Urothelium cell line (cell line): ENCODE measurements at regions not wholly inside any gene's neighbourhood (a gene's known extent, or its start where the extent isn't known, plus 50 kb on each side); places are given as distances from the start of the nearest gene placed in this dataset.
"Not testable (repeated sequence)": the region's sequence is repeated elsewhere in the genome, so short reads cannot be mapped to it uniquely, and the experiment has no call there.

Experiments used
- DNase-seq: peaks from one replicate; pipeline ENCODE4 v3.0.0; 2011; ENCODE audit warnings: low spot score, mixed read lengths
- FAIRE-seq: peaks from 2 replicates; lab custom pipeline; 2011; peaks lifted over from hg19 to GRCh38; lab: Jason Lieb, UNC

DNA sequence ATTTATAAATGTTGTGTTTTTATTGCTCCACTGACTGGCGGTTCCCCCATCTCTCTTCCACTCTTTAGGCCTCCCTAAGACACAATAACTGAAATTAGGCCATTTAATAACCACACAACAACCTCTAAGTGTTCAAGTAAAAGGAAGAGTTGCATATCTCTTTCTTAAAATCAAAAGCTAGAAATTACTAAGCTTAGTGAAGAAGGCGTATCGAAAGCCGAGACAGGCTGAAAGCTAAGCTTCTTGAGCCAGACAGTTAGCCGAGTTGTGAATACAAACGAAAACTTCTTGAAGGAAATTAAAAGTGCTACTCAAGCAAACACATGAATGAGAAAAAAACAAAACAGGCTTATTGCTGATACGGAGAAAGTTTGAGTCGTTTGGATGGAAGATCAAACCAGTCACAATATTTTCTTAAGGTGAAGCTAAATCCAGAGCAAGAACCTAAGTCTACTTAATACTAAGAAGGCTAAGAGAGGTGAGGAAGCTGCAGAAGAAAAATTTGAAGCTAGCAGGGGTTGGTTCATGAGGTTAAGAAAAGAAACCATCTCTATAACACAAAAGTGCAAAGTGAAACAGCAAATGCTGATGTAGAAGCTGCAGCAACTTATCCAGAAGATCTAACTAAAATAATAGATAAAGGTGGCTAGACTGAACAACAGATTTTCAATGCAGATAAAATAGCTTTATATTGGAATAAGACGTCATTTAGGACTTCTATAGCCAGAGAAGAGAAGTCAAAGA is 194.0 kb upstream of the TTC29 start:
- FAIRE-seq = no peak

DNA sequence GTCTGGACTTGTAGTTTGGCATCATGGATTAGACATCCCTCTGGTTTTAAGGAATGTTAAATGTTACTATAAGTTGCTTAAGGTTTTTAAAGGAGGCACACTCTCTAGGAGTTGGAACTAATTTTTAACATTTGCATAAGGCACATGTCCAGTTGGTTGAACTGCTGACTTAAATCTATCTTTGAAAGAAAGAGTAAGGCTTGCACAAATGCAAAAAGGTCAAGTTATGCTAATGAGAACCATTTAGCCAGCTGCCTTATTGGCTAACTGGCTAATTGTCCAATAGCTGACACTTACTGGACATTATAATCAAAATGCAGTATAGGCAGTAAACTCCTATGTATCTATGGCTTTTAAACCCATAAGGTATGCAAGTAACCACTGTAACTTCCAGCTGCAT is 206.1 kb upstream of the TTC29 start:
- FAIRE-seq = no peak
- no peak for DNase-seq

More for the DNA sequence above, 194.0 kb upstream of the TTC29 start:
- no peak for DNase-seq

GRCh38 chr4:147157860-147158701 is 212.4 kb upstream of the TTC29 start:
- FAIRE-seq (no peak), DNase-seq (peak; percentile 25)

DNA sequence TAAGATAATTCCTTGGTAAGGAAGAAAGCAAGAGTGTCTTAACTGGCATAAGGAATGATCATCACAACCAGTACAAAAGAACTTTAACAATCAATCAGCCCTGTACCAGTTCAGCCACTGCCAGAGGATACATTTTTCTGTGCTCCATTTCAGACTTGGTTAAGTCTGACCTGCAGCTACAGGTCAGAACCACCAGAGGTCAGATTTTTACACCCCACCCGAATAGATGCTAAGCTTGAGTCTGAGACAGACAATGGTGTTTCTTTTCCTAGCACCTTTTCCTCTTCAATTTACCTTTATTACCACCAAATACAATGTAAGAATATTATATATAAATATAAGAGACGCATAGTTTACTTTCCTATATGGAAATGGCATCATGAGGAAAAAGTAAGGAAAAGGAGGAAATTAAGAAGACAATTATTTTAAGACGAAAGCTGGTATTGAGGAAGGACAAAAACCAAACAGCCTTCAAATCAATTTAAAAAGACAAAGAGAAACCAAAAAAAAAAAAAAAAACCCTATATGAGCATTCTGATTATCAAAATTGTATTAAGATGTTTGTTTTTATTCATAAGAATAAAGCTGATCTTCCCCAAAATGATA is 215.3 kb upstream of the TTC29 start:
- FAIRE-seq = no peak
- peak; percentile 60 for DNase-seq

GRCh38 chr4:147163311-147163710 is 217.6 kb upstream of the TTC29 start:
- DNase-seq = no peak
- no peak for FAIRE-seq

DNA sequence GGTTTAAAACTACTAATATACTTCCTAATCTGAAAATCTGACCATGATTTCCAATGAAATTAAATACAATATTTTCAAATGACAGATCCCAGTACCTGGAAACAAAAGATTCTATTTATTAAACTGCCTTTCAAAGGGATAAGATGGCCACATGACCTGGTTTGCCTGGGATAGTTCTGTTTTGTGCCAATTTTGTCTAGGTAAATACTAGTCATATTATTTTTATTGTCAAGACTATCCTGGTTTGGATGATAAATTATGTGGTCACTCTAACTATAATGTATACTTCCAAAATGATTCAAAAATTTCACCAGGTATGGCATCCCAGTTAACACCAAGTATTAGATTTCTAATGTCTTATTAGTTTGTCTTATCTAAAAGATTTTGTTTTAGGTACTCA is 222.5 kb upstream of the TTC29 start:
- not testable (repeated sequence) for DNase-seq, FAIRE-seq

- no peak for FAIRE-seq
- DNase-seq = no peak
Measured at GRCh38 chr4:147173322-147173721, 227.7 kb upstream of the TTC29 start.

- FAIRE-seq (no peak), DNase-seq (no peak)
Measured at GRCh38 chr4:147173797-147174432, 228.3 kb upstream of the TTC29 start.

GRCh38 chr4:147174591-147174990 is 228.9 kb upstream of the TTC29 start:
- no peak for FAIRE-seq
- DNase-seq = no peak

- FAIRE-seq = no peak
- no peak for DNase-seq
Measured at GRCh38 chr4:147175460-147176025, 229.9 kb upstream of the TTC29 start.

DNA sequence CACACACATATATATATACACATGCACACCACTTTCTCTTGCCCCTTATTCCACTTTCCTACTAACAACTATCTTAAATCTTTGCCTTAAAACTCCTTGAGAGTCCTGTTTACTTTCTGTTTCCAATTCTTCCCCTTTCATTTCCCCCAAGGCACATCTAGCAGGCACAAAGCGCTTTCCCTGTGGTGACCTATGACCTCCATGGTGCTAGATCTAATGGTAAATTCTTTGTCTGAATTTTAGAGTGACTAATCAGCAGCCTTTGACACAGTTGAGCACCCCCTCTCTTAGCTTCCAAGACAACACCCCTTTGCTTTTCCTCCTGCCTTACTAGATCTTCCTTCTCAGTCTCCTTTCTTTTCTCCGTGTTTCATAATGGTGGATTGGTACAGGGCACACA is 236.4 kb upstream of the TTC29 start:
- no peak for DNase-seq
- FAIRE-seq = no peak

- no peak for FAIRE-seq
- no peak for DNase-seq
Measured at GRCh38 chr4:147192679-147193078, 247.0 kb upstream of the TTC29 start.

- no peak for DNase-seq
- FAIRE-seq = no peak
Measured at GRCh38 chr4:147194114-147194513, 248.4 kb upstream of the TTC29 start.

DNA sequence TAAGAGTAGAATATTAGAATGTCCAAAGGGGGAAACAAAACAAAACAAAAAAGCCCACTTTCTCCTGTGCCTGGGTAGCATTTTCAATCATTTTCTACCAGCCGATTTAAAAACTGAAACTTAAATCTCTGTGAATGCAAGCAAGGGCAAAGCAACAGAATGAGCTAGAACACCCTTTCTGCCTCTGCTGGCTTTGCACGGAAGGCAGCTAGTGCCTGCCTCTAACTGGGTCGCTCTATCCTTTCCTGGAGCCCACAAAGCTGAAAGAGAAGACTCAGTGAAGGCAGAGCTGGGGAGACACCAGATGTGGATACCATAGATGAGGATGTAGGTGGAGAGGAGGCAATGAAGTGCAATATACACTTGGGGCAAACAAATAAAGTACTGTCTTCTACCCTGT is 248.9 kb upstream of the TTC29 start:
- FAIRE-seq = no peak
- no peak for DNase-seq

DNA sequence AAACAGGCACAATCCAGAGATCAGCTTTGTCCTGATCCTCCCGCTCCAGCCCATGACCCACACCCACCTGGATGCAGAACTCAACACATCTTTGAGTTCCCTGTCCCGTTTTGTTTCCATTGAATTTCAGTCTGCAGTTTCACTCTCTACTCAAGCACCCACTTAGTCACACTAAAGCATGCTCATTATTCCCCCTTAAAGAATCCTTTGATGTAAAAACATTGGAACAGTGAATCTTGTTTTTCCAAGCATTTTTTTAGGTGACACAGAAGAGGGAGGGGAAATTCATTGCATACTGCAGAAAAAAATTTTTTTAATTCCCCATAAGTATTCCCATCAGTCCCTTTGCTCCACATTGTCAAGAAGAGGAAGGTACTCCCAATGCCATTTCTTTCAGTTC is 249.7 kb upstream of the TTC29 start:
- DNase-seq (no peak), FAIRE-seq (no peak)

- FAIRE-seq (no peak), DNase-seq (no peak)
Measured at GRCh38 chr4:147198411-147199051, 252.9 kb upstream of the TTC29 start.

DNA sequence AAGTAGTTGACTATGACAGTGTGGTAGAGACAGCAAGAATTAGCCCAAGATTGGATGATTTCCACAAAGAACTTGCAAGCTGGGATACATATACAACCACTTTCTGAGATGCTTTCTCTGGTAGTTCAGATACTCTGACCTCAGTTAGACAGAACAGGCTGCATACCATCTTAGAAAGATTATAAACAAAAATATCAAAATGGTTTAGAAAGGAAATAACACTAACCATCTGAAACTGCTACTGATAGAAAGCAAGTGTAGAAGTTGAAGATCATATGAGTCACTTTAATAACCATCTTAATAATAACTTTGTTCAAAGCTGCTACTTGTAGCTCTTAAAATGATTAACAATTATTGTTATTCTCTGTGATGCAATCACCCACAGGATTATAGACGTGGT is 255.4 kb upstream of the TTC29 start:
- DNase-seq = no peak
- FAIRE-seq = no peak

GRCh38 chr4:147206807-147207206 is 261.1 kb upstream of the TTC29 start:
- DNase-seq (no peak), FAIRE-seq (no peak)

- FAIRE-seq = no peak
- DNase-seq = no peak
Measured at GRCh38 chr4:147207911-147208310, 262.2 kb upstream of the TTC29 start.

DNA sequence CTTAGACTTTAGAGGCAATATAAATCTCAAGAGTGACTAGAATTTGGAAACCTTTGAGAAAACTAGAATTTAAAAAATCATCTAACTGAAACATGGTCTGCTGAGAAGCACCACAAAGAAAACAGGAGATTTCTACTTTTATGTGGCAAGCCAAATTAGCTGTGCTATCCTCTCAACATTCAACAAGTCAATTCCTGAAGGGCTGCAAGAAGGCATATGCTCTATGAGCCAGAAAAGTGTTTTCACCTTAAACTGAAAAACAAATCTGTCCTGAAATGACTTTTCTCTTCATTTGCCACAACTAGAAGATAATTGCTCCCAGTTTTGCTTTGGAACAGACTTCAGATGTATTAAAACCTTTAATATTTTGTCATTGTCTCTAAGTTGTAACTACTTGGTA is 263.2 kb upstream of the EDNRA start:
- DNase-seq = no peak
- no peak for FAIRE-seq
